ENCODE measurements at regions not wholly inside any gene's neighbourhood (a gene's known extent, or its start where the extent isn't known, plus 50 kb on each side); places are given as distances from the start of the nearest gene placed in this dataset.

DNA sequence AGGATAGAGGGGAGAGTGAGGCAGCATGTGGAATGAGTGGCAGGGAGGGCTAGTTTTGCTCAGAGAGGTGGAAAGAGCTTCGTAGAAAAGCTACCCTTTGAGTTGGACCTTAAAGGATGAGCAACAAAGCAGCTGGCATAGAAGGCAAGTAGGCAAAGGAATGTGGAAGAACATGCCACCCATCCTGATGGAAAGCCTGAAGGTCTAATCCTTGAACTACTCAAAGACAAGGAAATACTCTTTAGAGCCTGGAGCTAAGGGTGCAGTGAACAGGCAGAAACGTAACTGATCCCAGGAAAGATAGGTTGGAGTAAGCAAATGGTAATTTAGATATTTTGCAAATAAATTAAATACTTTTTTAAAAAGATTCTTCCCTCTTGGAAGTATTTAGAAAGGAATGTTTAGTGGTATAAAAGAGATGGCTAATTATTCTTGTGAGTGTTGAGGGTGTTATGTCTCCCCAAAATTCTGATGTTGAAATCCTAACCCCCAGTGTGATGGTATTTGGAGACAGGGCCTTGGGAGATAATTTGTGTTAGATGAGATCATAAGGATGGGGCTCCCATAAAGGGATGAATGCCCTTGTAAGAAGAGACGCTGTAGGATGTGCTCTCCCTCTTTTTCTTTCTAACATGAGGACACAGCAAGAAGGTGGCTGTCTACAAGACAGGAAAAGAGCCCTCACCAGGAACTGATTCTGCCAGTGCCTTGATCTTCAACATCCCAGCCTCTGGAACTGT, 308.1 kb upstream of the RUNX1 start:
- TF ChIP-seq EZH2 (IDR thresholded peaks at IDR 0.05; ENCODE audit: insufficient read depth, poor library complexity, severe bottlenecking) = no peak
- no peak for TF ChIP-seq EZH2phosphoT487 (IDR thresholded peaks at IDR 0.05; ENCODE audit: insufficient read depth, low read depth)
